Hepatocyte (in vitro differentiated cells): ENCODE measurements at regions not wholly inside any gene's neighbourhood (a gene's known extent, or its start where the extent isn't known, plus 50 kb on each side); places are given as distances from the start of the nearest gene placed in this dataset.

Experiments
- DNase-seq: peaks from one replicate; pipeline ENCODE4 v3.0.0-alpha.2; 2016; ENCODE audit warnings: low spot score
- H2AFZ ChIP-seq: fragments of 200-600 bp; sonication (generic); 2 replicates; pipeline ENCODE4 v1.6.0; 2016; ENCODE audit warnings: antibody characterized with exemption, mild to moderate bottlenecking
- H3K27ac ChIP-seq: fragments of 200-600 bp; sonication (generic); 2 replicates; pipeline ENCODE4 v1.5.1; 2016; ENCODE audit warnings: mild to moderate bottlenecking
- H3K27me3 ChIP-seq: fragments of 200-600 bp; sonication (generic); 2 replicates; pipeline ENCODE4 v1.6.1; 2016
- H3K36me3 ChIP-seq: fragments of 200-600 bp; sonication (generic); replicated peaks from 2 replicates; pipeline ENCODE4 v1.5.1; 2016; ENCODE audit warnings: low read depth; ENCODE audit not compliant: insufficient read depth
- H3K4me1 ChIP-seq: fragments of 200-600 bp; sonication (generic); 2 replicates; pipeline ENCODE4 v1.5.1; 2016; ENCODE audit warnings: mild to moderate bottlenecking, moderate library complexity; ENCODE audit not compliant: insufficient read depth
- H3K4me2 ChIP-seq: fragments of 200-600 bp; sonication (generic); 2 replicates; pipeline ENCODE4 v1.6.0; 2016
- H3K4me3 ChIP-seq: fragments of 200-600 bp; sonication (generic); 2 replicates; pipeline ENCODE4 v1.5.1; 2016; ENCODE audit warnings: mild to moderate bottlenecking
- H3K79me2 ChIP-seq: fragments of 200-600 bp; sonication (generic); 2 replicates; pipeline ENCODE4 v1.6.0; 2017; ENCODE audit warnings: mild to moderate bottlenecking
- H3K9me2 ChIP-seq: fragments of 200-600 bp; sonication (generic); replicated peaks from 2 replicates; pipeline ENCODE4 v1.6.0; 2017; ENCODE audit warnings: mild to moderate bottlenecking; ENCODE audit not compliant: insufficient read depth
- H3K9me3 ChIP-seq: fragments of 200-600 bp; sonication (generic); 2 replicates; pipeline ENCODE4 v1.5.1; 2016; ENCODE audit warnings: low read depth, mild to moderate bottlenecking
- H4K20me1 ChIP-seq: fragments of 200-600 bp; sonication (generic); 2 replicates; pipeline ENCODE4 v1.6.0; 2016; ENCODE audit warnings: mild to moderate bottlenecking; ENCODE audit not compliant: insufficient read depth, poor library complexity, severe bottlenecking
- CTCF ChIP-seq: fragments of 200-600 bp; sonication (generic); IDR thresholded peaks from 2 replicates; pipeline ENCODE4 v1.5.1; 2016; ENCODE audit warnings: antibody characterized with exemption, mild to moderate bottlenecking; ENCODE audit not compliant: poor library complexity
- EZH2 ChIP-seq: fragments of 200-600 bp; sonication (generic); IDR thresholded peaks from 2 replicates; pipeline ENCODE4 v1.6.1; 2016; ENCODE audit warnings: antibody characterized with exemption, mild to moderate bottlenecking, borderline replicate concordance
- EZH2phosphoT487 ChIP-seq: fragments of 200-600 bp; sonication (generic); IDR thresholded peaks from one replicate; pipeline ENCODE4 v1.6.1; 2018; ENCODE audit warnings: antibody characterized with exemption, mild to moderate bottlenecking, low read depth, moderate library complexity; ENCODE audit not compliant: unreplicated experiment, severe bottlenecking
- WGBS: methylation state at CpG from one replicate; pipeline ENCODE4 v1.1.6; 2016; ENCODE audit warnings: low lambda C conversion rate; ENCODE audit errors: missing lambda C conversion rate; 5-methylcytosine and 5-hydroxymethylcytosine counted together

- H3K79me2 ChIP-seq, result no peaks in the 10 kb centered on the region
- H3K27ac ChIP-seq, result peak overlapping the region; percentile 17
- H3K4me1 ChIP-seq, result peaks cover 5% of the 10 kb centered on the region
- 63% methylated on average over 1 of the region's 1 CpG for WGBS
- H3K9me3 ChIP-seq, result no peaks in the 10 kb centered on the region
- H3K27me3 ChIP-seq, result no peaks in the 10 kb centered on the region
- H3K4me2 ChIP-seq, result no peak overlapping the region
- no peaks in the 10 kb centered on the region for H3K36me3 ChIP-seq
- no peak overlapping the region for H3K4me3 ChIP-seq
- H4K20me1 ChIP-seq, result no peaks in the 10 kb centered on the region
- no peak overlapping the region for H2AFZ ChIP-seq
- no peak for DNase-seq
- no peaks in the 10 kb centered on the region for H3K9me2 ChIP-seq
- no peak for TF ChIP-seq EZH2phosphoT487
- TF ChIP-seq CTCF, result no peak
- no peak for TF ChIP-seq EZH2
Measured at GRCh38 chr1:87549738-87550137, 221.1 kb downstream of the LMO4 start.

GRCh38 chr1:87553511-87553910 is 224.8 kb downstream of the LMO4 start:
- Histone ChIP-seq H3K27ac (no peak overlapping the region), H3K36me3 (no peaks in the 10 kb centered on the region), H2AFZ (no peak overlapping the region), H3K4me3 (no peak overlapping the region), H3K27me3 (no peaks in the 10 kb centered on the region), H3K4me2 (no peak overlapping the region), H4K20me1 (no peaks in the 10 kb centered on the region), H3K9me3 (no peaks in the 10 kb centered on the region), H3K4me1 (peaks cover 5% of the 10 kb centered on the region), H3K9me2 (no peaks in the 10 kb centered on the region), H3K79me2 (no peaks in the 10 kb centered on the region)
- no peak for DNase-seq
- TF ChIP-seq CTCF (no peak), EZH2phosphoT487 (no peak), EZH2 (no peak)
- WGBS, result 83% methylated on average over 2 of the region's 2 CpGs

- H3K4me2 ChIP-seq, result no peak overlapping the region
- H3K9me2 ChIP-seq, result no peaks in the 10 kb centered on the region
- no peaks in the 10 kb centered on the region for H3K36me3 ChIP-seq
- WGBS, result 100% methylated on average over 1 of the region's 1 CpG
- H2AFZ ChIP-seq, result no peak overlapping the region
- no peaks in the 10 kb centered on the region for H3K27me3 ChIP-seq
- H3K27ac ChIP-seq, result no peak overlapping the region
- H3K4me3 ChIP-seq, result no peak overlapping the region
- no peaks in the 10 kb centered on the region for H3K9me3 ChIP-seq
- DNase-seq, result no peak
- H3K79me2 ChIP-seq, result no peaks in the 10 kb centered on the region
- no peaks in the 10 kb centered on the region for H4K20me1 ChIP-seq
- no peaks in the 10 kb centered on the region for H3K4me1 ChIP-seq
- no peak for TF ChIP-seq EZH2
- TF ChIP-seq CTCF, result no peak
- no peak for TF ChIP-seq EZH2phosphoT487
Measured at GRCh38 chr1:87555366-87555765, 226.7 kb downstream of the LMO4 start.

DNA sequence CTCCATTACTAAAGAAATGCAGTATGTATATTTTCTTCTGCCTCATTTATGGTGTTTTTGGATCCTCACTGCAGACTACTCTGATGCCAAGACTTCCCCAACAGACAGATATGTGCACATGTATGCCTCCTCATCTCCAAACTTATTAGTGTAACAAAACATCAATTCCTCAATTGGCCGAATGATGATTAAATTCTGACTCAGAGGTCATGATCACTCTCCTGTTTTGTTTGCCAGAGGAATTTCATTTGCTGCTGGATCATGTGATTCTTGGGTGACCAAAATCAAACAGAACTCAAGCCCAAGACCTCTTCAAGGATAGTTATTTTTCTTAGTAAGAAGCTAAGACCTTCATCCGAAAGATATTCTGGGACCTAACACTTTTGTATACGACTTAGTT is 227.6 kb downstream of the LMO4 start:
- H3K36me3 ChIP-seq, result no peaks in the 10 kb centered on the region
- H3K4me2 ChIP-seq, result no peak overlapping the region
- H3K27ac ChIP-seq, result no peak overlapping the region
- H3K9me2 ChIP-seq, result no peaks in the 10 kb centered on the region
- H3K4me1 ChIP-seq, result no peaks in the 10 kb centered on the region
- TF ChIP-seq EZH2 (no peak), CTCF (no peak), EZH2phosphoT487 (no peak)
- no peaks in the 10 kb centered on the region for H3K27me3 ChIP-seq
- no peak for DNase-seq
- H4K20me1 ChIP-seq, result no peaks in the 10 kb centered on the region
- H3K4me3 ChIP-seq, result no peak overlapping the region
- no peaks in the 10 kb centered on the region for H3K9me3 ChIP-seq
- H3K79me2 ChIP-seq, result no peaks in the 10 kb centered on the region
- H2AFZ ChIP-seq, result no peak overlapping the region
- WGBS, result 97% methylated on average over 3 of the region's 3 CpGs
